ENCODE measurements at regions not wholly inside any gene's neighbourhood (a gene's known extent, or its start where the extent isn't known, plus 50 kb on each side); places are given as distances from the start of the nearest gene placed in this dataset.
"Not testable (repeated sequence)": the region's sequence is repeated elsewhere in the genome, so short reads cannot be mapped to it uniquely, and the experiment has no call there.

- intact Hi-C loops (cut with DNase I) = no loop called here
Observed at GRCh38 chr14:105632010-105632409, 105.6 kb downstream of the TMEM121 start.

GRCh38 chr14:105633596-105633995 lies 107.2 kb downstream of the TMEM121 start:
- H3K4me1 ChIP-seq (replicated peaks in 1 of 2); H3K4me3 ChIP-seq; H3K27me3 ChIP-seq; DNase-seq; H3K36me3 ChIP-seq (replicated peaks in 1 of 2); intact Hi-C loops (cut with DNase I); H3K9me3 ChIP-seq (replicated peaks in 1 of 3); H3K27ac ChIP-seq: not testable (repeated sequence)
- 63 to 74% (median 70%) methylated on average over 7 of the region's 7 CpGs for WGBS, 4 donors

More at GRCh38 chr14:105632010-105632409, 105.6 kb downstream of the TMEM121 start:
- Histone ChIP-seq H3K27ac (no peak overlapping the region), H3K4me3 (no peak overlapping the region), H3K9me3 (replicated peaks in 1 of 3) (no peaks in the 10 kb centered on the region), H3K4me1 (replicated peaks in 1 of 2) (no peaks in the 10 kb centered on the region), H3K27me3 (no peaks in the 10 kb centered on the region), H3K36me3 (replicated peaks in 1 of 2) (no peaks in the 10 kb centered on the region)
- 77 to 100% (median 86%) methylated on average over 1 to 3 of the region's 3 CpGs for WGBS, 4 donors
- no peak for DNase-seq
- no peak for TF ChIP-seq POLR2A (IDR thresholded peaks at IDR 0.05)
- no peak for TF ChIP-seq CTCF (IDR thresholded peaks at IDR 0.05)

GRCh38 chr14:105635560-105635959 lies 109.2 kb downstream of the TMEM121 start:
- H3K36me3 ChIP-seq (replicated peaks in 1 of 2) = no peaks in the 10 kb centered on the region
- 62 to 86% methylated on average over 4 to 18 of the region's 22 CpGs; no CpG with 5 or more reads in 2 of the 4 donors for WGBS, 4 donors
- no peaks in the 10 kb centered on the region for H3K27me3 ChIP-seq
- no peaks in the 10 kb centered on the region for H3K9me3 ChIP-seq (replicated peaks in 1 of 3)
- no peak overlapping the region for H3K27ac ChIP-seq
- intact Hi-C loops (cut with DNase I) = no loop called here
- no peak overlapping the region for H3K4me3 ChIP-seq
- H3K4me1 ChIP-seq (replicated peaks in 1 of 2) = no peaks in the 10 kb centered on the region
- no peak for DNase-seq
- TF ChIP-seq POLR2A (IDR thresholded peaks at IDR 0.05) = no peak
- TF ChIP-seq CTCF (IDR thresholded peaks at IDR 0.05) = no peak

GRCh38 chr14:105636021-105636420 lies 109.6 kb downstream of the TMEM121 start:
- H3K27ac ChIP-seq; H3K9me3 ChIP-seq (replicated peaks in 1 of 3); H3K27me3 ChIP-seq; H3K36me3 ChIP-seq (replicated peaks in 1 of 2); H3K4me3 ChIP-seq; DNase-seq; H3K4me1 ChIP-seq (replicated peaks in 1 of 2); intact Hi-C loops (cut with DNase I): not testable (repeated sequence)
- 59 to 72% methylated on average over 2 to 7 of the region's 7 CpGs; no CpG with 5 or more reads in 2 of the 4 donors for WGBS, 4 donors

- Histone ChIP-seq H3K36me3 (replicated peaks in 1 of 2) (no peaks in the 10 kb centered on the region), H3K9me3 (replicated peaks in 1 of 3) (no peaks in the 10 kb centered on the region), H3K27ac (no peak overlapping the region), H3K4me3 (no peak overlapping the region), H3K27me3 (no peaks in the 10 kb centered on the region), H3K4me1 (replicated peaks in 1 of 2) (no peaks in the 10 kb centered on the region)
- DNase-seq = no peak
- intact Hi-C loops (cut with DNase I) = no loop called here
- TF ChIP-seq POLR2A (IDR thresholded peaks at IDR 0.05) = no peak
- no peak for TF ChIP-seq CTCF (IDR thresholded peaks at IDR 0.05)
- WGBS, 4 donors = 80 to 86% (median 83%) methylated on average over 3 to 4 of the region's 4 CpGs; no CpG with 5 or more reads in 1 of the 4 donors
Observed at GRCh38 chr14:105636935-105637334, 110.6 kb downstream of the TMEM121 start.

- H3K27me3 ChIP-seq; H3K27ac ChIP-seq; H3K4me1 ChIP-seq (replicated peaks in 1 of 2); intact Hi-C loops (cut with DNase I); H3K9me3 ChIP-seq (replicated peaks in 1 of 3); DNase-seq; H3K4me3 ChIP-seq; H3K36me3 ChIP-seq (replicated peaks in 1 of 2): not testable (repeated sequence)
- WGBS, 4 donors = 64 to 84% (median 72%) methylated on average over 2 to 7 of the region's 10 CpGs; no CpG with 5 or more reads in 1 of the 4 donors
Observed at GRCh38 chr14:105637345-105637744, 111.0 kb downstream of the TMEM121 start.

- 66 to 80% (median 69%) methylated on average over 7 to 27 of the region's 33 CpGs for WGBS, 4 donors
- intact Hi-C loops (cut with DNase I); H3K9me3 ChIP-seq (replicated peaks in 1 of 3); H3K4me3 ChIP-seq; H3K4me1 ChIP-seq (replicated peaks in 1 of 2); H3K27me3 ChIP-seq; H3K36me3 ChIP-seq (replicated peaks in 1 of 2): not testable (repeated sequence)
- peak in 1 of 7 donors; percentile 6 for DNase-seq
- peak overlapping the region in 1 of 5 donors; percentile 22 for H3K27ac ChIP-seq
Observed at GRCh38 chr14:105639969-105640931, 113.9 kb downstream of the TMEM121 start.
